Fibroblast of villous mesenchyme (primary cell): ENCODE measurements at regions not wholly inside any gene's neighbourhood (a gene's known extent, or its start where the extent isn't known, plus 50 kb on each side); places are given as distances from the start of the nearest gene placed in this dataset.

Source experiments
- DNase-seq: peaks from one replicate; pipeline ENCODE4 v3.0.0-alpha.2; 2010; ENCODE audit warnings: low read depth
- H3K4me3 ChIP-seq: 2 replicates; pipeline ENCODE4 v1.5.1; 2011; ENCODE audit warnings: low read depth, mild to moderate bottlenecking, low read length
- TF ChIP-seq, protein P1 (sequence below): IDR thresholded peaks from 2 replicates; pipeline ENCODE4 v1.5.1; 2012; ENCODE audit warnings: low read depth, mild to moderate bottlenecking, low read length; ENCODE audit not compliant: insufficient read depth

GRCh38 chr4:123977641-123978081 is 581.1 kb downstream of the SPRY1 start:
- no peak for DNase-seq
- no peak overlapping the region for H3K4me3 ChIP-seq
- TF ChIP-seq, protein P1, sequence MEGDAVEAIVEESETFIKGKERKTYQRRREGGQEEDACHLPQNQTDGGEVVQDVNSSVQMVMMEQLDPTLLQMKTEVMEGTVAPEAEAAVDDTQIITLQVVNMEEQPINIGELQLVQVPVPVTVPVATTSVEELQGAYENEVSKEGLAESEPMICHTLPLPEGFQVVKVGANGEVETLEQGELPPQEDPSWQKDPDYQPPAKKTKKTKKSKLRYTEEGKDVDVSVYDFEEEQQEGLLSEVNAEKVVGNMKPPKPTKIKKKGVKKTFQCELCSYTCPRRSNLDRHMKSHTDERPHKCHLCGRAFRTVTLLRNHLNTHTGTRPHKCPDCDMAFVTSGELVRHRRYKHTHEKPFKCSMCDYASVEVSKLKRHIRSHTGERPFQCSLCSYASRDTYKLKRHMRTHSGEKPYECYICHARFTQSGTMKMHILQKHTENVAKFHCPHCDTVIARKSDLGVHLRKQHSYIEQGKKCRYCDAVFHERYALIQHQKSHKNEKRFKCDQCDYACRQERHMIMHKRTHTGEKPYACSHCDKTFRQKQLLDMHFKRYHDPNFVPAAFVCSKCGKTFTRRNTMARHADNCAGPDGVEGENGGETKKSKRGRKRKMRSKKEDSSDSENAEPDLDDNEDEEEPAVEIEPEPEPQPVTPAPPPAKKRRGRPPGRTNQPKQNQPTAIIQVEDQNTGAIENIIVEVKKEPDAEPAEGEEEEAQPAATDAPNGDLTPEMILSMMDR, result no peak

GRCh38 chr4:123978637-123979036 is 582.0 kb downstream of the SPRY1 start:
- DNase-seq, result no peak
- H3K4me3 ChIP-seq, result no peak overlapping the region
- TF ChIP-seq, protein P1, result no peak

DNA sequence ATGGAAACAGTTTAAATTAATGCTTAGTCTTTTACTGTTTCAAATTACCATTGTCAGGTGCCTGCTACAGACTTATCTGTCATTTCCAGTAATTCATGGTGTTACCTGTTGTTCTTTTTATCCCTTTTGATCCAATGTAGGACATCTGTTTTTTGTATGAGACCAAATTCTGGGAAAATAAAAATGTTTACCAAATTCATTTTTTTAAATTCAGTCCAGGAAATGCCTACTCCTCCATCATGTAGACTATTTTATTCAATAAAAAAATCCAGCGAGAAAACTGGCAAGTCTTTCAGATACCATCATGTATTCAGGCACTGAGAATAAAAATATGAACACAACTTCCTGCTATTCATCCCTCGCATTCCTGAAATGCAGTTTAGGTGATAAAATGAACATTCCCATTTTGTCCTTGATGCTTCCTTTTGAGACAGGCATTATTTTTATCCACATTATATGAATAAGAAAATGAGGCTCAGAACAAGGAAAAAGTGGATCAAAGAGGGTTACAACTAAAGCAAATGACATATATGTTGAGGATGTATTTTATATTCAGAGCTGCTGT is 584.2 kb downstream of the SPRY1 start:
- TF ChIP-seq, protein P1, result no peak
- no peak for DNase-seq
- no peak overlapping the region for H3K4me3 ChIP-seq

- TF ChIP-seq, protein P1, result no peak
- no peak overlapping the region for H3K4me3 ChIP-seq
- DNase-seq, result no peak
Observed at GRCh38 chr4:123984886-123985285, 588.3 kb downstream of the SPRY1 start.

GRCh38 chr4:123986268-123986798 is 589.7 kb downstream of the SPRY1 start:
- TF ChIP-seq, protein P1, result no peak
- peak; percentile 76 for DNase-seq
- no peak overlapping the region for H3K4me3 ChIP-seq

DNA sequence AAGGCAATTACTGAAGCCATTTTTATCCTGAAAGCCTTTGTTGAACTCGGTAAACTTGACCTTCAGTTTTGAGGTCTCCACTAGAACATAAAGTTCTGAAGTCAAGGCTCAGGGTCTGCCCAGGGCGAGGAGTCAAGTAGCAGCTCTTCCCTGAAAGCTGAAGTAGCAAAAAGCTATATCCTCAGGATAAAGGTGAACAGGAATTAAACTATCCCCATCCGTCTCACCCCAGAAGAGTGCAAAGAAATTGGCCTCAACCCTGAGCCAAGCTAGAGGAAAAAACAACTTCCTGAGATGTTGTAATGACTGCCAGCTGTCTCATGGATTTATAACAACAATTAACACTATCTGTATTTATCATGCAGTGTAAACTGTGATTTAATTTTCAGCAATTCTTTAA is 590.8 kb downstream of the SPRY1 start:
- no peak for DNase-seq
- H3K4me3 ChIP-seq, result no peak overlapping the region
- TF ChIP-seq, protein P1, result no peak
